ENCODE measurements at regions not wholly inside any gene's neighbourhood (a gene's known extent, or its start where the extent isn't known, plus 50 kb on each side); places are given as distances from the start of the nearest gene placed in this dataset.

GRCh38 chr9:135356021-135356420 lies 123.6 kb upstream of the PPP1R26 start:
- no peaks in the 10 kb centered on the region for H3K36me3 Mint-ChIP-seq (ENCODE audit: low read depth, unreplicated experiment)
- peaks cover 3% of the 10 kb centered on the region for H3K27me3 Mint-ChIP-seq (ENCODE audit: unreplicated experiment)
- no peak for DNase-seq (ENCODE audit: low spot score)
- H3K4me1 Mint-ChIP-seq (ENCODE audit: unreplicated experiment): peaks cover 2% of the 10 kb centered on the region
- no peak overlapping the region for H3K27ac Mint-ChIP-seq (ENCODE audit: unreplicated experiment)
- TF ChIP-seq CTCF (IDR thresholded peaks at IDR 0.05; ENCODE audit: unreplicated experiment): no peak
- H3K9me3 Mint-ChIP-seq (ENCODE audit: unreplicated experiment): no peaks in the 10 kb centered on the region
- no peak overlapping the region for H3K4me3 Mint-ChIP-seq (ENCODE audit: unreplicated experiment)

- H3K27me3 Mint-ChIP-seq (ENCODE audit: unreplicated experiment): peaks cover 3% of the 10 kb centered on the region
- no peak overlapping the region for H3K4me3 Mint-ChIP-seq (ENCODE audit: unreplicated experiment)
- no peak for DNase-seq (ENCODE audit: low spot score)
- TF ChIP-seq CTCF (IDR thresholded peaks at IDR 0.05; ENCODE audit: unreplicated experiment): no peak
- H3K4me1 Mint-ChIP-seq (ENCODE audit: unreplicated experiment): peaks cover 2% of the 10 kb centered on the region
- H3K36me3 Mint-ChIP-seq (ENCODE audit: low read depth, unreplicated experiment): no peaks in the 10 kb centered on the region
- no peak overlapping the region for H3K27ac Mint-ChIP-seq (ENCODE audit: unreplicated experiment)
- no peaks in the 10 kb centered on the region for H3K9me3 Mint-ChIP-seq (ENCODE audit: unreplicated experiment)
Observed at GRCh38 chr9:135356796-135357195, 122.8 kb upstream of the PPP1R26 start.

DNA sequence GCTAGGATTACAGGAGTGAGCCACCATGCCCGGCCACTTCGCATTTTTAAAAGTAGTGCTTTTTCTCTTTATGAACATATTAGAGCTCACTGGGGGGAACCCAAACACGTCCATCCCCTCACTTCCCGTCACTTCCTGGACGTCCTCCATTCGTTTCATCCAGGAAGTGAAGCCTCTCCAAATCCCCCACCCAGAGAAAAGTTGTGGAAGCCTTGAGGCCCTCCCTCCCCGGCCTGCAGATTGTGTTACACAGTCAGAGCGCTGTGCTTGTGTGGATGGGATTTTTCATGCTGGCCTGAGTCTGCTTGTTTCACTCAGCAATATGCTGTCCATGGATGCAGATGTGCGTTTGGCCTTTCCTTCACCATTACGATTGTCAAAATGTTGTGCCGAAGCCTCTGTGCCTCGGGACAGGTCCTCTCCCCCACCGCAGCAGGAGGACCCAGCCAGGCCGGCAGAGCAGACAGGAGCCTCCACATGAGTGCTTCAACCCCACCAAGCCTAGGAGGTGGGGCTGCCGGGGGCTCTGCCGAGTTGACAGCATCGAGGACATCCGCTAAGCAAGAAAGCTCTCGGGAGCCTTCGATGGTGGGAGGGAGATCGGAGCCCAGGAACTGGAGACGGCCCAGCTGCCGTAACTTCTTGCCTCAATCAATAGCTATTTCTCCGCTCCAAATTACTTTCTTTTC lies 121.6 kb upstream of the PPP1R26 start:
- DNase-seq (ENCODE audit: low spot score): no peak
- TF ChIP-seq CTCF (IDR thresholded peaks at IDR 0.05; ENCODE audit: unreplicated experiment): no peak
- Mint-ChIP-seq H3K9me3 (ENCODE audit: unreplicated experiment) (no peaks in the 10 kb centered on the region), H3K4me1 (ENCODE audit: unreplicated experiment) (peaks cover 2% of the 10 kb centered on the region), H3K27ac (ENCODE audit: unreplicated experiment) (no peak overlapping the region), H3K4me3 (ENCODE audit: unreplicated experiment) (no peak overlapping the region), H3K27me3 (ENCODE audit: unreplicated experiment) (peaks cover 2% of the 10 kb centered on the region), H3K36me3 (ENCODE audit: low read depth, unreplicated experiment) (no peaks in the 10 kb centered on the region)

GRCh38 chr9:135358552-135358940 lies 121.0 kb upstream of the PPP1R26 start:
- peaks cover 2% of the 10 kb centered on the region for H3K27me3 Mint-ChIP-seq (ENCODE audit: unreplicated experiment)
- no peaks in the 10 kb centered on the region for H3K36me3 Mint-ChIP-seq (ENCODE audit: low read depth, unreplicated experiment)
- peaks cover 2% of the 10 kb centered on the region for H3K4me1 Mint-ChIP-seq (ENCODE audit: unreplicated experiment)
- TF ChIP-seq CTCF (IDR thresholded peaks at IDR 0.05; ENCODE audit: unreplicated experiment): no peak
- DNase-seq (ENCODE audit: low spot score): no peak
- no peak overlapping the region for H3K27ac Mint-ChIP-seq (ENCODE audit: unreplicated experiment)
- no peaks in the 10 kb centered on the region for H3K9me3 Mint-ChIP-seq (ENCODE audit: unreplicated experiment)
- no peak overlapping the region for H3K4me3 Mint-ChIP-seq (ENCODE audit: unreplicated experiment)

DNA sequence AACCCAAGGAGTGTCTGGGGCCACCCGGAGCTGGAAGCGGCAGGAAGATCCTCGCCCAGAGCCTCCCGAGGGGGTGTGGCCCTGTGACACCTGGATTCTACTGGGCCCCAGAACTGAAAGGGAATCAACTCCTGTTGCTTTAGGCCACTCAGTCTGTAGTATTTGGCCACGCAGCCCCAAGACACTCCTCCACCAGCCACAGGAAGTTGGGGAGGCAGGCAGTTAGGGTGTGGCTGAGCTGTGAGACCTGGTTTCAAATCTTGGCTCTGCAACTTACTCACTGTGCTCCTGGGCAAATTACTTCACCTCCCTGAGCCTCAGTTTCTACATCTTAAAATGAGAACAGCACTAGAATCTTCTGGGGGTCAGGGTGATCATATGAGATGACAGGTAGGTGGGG lies 119.8 kb upstream of the PPP1R26 start:
- Mint-ChIP-seq H3K36me3 (ENCODE audit: low read depth, unreplicated experiment) (no peaks in the 10 kb centered on the region), H3K27ac (ENCODE audit: unreplicated experiment) (no peak overlapping the region), H3K9me3 (ENCODE audit: unreplicated experiment) (no peaks in the 10 kb centered on the region), H3K27me3 (ENCODE audit: unreplicated experiment) (peaks cover 2% of the 10 kb centered on the region), H3K4me1 (ENCODE audit: unreplicated experiment) (peaks cover 2% of the 10 kb centered on the region), H3K4me3 (ENCODE audit: unreplicated experiment) (no peak overlapping the region)
- DNase-seq (ENCODE audit: low spot score): no peak
- no peak for TF ChIP-seq CTCF (IDR thresholded peaks at IDR 0.05; ENCODE audit: unreplicated experiment)
